ENCODE measurements at regions not wholly inside any gene's neighbourhood (a gene's known extent, or its start where the extent isn't known, plus 50 kb on each side); places are given as distances from the start of the nearest gene placed in this dataset.

GRCh38 chr4:17293901-17294300, 218.0 kb downstream of the QDPR start:
- DNase-seq: no peak

- DNase-seq: no peak
Observed at GRCh38 chr4:17288151-17288550, 223.7 kb downstream of the QDPR start.

DNA sequence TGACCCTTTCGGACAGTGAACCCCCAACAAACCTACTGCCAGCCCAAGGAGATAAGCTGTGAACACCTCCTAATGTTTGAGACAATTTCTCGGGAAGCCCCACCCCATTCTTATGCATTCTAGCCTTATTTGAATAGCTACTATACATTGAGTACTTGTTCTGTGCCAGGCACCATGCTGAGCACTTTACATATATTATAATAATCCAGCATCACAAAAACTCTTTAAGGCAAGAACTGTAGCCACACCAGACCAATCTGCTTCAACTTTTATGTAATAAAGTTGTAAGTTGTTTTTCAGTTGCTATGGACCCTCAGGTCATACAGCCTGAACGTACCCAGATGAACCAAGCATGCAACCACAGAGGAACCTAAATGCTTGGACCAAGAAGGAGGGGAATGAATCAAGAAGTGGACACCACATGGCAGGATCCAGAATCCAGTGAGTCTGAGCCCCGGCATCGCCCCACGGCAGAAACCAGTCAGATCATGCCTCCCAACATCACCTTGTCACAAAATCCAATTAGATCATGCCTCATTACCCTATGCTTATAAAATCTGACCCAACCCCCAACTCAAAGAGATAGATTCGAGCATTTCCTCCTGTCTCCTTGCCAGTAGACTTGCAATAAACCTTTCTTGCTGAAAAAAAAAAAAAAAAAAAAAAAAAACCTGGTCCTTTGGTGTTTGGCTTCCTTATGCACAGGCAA, 225.0 kb downstream of the QDPR start:
- DNase-seq: no peak

DNA sequence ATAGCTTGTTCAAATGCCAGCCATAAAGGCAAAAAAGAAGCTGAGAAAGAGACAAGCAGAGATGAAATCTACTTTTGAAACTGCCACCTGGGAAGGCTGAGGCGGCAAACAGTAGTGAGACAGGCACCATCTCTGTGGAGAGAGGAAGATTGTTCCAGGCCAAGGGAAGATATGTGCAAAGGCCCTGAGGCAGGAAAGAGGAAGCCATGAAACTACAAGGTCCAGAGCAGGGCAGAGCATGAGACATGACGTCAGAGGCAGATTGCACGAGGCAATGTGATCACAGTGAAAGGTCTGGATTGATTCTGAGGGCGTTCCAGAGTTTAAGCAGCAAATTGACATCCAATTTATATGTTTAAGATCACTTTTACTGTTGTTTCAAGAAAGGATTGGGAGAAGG, 226.1 kb downstream of the QDPR start:
- DNase-seq: no peak

DNA sequence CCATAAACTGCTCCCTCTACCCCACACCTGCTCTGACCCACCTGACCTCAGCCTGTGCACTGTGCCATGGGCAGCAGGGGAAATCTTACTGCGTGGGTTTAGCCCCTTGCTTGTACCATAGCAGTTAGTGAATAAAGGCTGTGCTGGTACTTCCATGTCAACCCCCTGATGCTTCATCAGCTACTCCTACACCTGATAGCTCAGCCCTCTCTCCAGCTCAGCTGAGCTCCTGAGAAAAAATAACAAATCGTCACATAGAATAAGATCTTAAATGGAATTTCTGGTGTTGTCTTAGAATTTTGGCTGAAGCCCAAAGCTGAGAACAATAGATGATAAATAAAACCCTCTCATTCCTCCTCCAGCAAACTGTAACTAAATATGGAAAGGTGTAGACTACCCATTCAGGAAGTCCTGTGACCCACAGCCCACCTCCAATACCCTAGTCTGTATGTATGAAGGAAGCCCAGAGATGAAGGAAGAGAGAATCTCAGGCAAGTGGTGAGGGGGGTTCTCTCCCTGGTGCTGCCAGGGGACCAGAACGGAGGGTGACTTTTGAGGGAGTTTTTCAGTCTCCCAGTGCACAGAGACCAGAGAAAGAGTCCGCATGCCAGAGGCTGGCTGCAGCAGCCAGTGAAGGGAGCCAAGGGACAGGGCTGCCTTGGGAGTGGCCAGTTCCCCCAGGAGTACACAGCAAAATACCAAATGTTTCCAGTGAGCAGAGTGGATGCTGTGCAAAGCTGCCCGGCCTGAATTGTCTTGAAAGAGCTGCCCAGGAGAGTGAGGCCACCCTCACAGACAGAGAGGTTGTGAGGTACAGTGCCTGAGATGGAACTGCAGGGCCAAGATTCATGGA, 227.3 kb downstream of the QDPR start:
- DNase-seq: no peak

DNA sequence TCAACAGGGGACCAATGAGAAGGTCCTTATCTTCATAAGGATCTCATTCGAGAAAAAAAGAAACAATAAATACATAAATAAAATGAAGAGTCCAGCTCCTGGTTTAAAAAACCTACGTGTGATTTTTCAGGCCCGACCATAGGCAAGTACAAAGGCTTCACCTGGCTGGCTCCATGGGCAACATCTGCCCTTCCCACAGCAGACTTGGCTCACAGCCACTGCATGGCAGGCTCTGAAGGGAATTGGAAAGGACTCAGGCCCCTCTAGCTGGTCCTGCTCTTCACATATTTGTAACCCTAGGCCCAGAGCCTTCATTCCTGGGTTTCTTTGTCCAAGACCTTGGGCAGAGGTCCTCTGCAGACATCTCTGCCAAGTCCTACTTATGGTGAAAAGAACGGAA, 228.1 kb downstream of the QDPR start:
- no peak for DNase-seq

DNA sequence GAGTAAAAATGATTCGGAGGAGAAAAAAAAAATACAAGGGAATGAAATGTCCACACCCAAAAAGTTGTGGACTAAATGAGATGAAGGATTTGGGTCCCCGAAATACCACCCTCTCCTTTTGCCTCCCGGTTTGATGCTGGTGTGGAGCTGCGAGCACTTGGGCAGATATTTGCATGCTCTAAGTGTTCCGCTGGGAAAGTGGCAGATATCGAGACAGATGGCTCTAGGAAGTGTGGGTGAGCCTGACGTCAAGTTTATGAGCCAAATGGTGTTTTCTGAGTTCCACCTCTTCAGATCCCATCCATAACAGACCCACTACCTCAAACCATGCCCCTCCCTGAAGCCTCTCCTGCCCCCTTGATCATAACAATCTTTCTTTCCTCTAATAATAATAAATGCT, 228.6 kb downstream of the QDPR start:
- no peak for DNase-seq

- no peak for DNase-seq
Observed at GRCh38 chr4:17280261-17281018, 231.4 kb downstream of the QDPR start.

- DNase-seq: no peak
Observed at GRCh38 chr4:17276776-17277175, 235.1 kb downstream of the QDPR start.

- DNase-seq: no peak
Observed at GRCh38 chr4:17275836-17276235, 236.1 kb downstream of the QDPR start.

GRCh38 chr4:17273047-17273446, 238.8 kb downstream of the QDPR start:
- DNase-seq: no peak

DNA sequence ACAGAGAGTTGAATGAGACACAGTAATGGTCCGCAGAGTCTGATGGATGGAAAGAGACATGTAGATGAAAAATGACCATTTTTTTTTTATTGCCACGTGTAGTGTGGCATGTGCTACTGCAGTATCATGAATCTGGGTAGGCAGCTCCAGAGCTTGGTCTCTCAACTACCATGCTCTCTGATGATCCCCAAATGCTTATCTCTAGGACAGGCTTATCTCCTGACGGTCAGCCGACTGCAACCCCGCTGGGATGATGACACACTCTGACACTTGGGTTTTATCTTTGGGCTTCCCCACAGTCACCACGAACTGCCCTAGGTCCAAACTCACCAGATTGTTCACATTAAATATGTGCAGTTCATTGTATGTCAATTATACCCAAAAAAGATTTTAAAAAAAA, 239.7 kb downstream of the QDPR start:
- no peak for DNase-seq

- DNase-seq: no peak
Observed at GRCh38 chr4:17265653-17266052, 246.2 kb downstream of the QDPR start.

DNA sequence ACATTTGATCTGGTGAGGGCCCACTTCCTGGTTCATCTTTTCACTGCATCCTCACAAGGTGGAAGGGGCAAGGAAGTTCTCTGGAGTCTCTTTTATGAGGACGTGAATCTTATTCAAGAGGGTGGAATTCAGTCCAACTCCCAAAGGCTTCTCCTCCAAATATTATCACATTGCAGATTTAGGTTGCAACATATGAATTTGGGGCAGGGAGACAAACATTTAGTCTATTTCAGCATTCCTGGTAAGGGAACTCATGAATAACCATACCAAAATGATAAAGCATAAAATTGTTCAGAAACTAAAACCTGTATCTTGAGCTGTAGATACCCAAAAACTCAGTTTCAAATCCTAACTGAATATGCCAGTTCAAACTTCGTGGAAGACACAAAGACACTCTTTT, 246.8 kb downstream of the QDPR start:
- no peak for DNase-seq

DNA sequence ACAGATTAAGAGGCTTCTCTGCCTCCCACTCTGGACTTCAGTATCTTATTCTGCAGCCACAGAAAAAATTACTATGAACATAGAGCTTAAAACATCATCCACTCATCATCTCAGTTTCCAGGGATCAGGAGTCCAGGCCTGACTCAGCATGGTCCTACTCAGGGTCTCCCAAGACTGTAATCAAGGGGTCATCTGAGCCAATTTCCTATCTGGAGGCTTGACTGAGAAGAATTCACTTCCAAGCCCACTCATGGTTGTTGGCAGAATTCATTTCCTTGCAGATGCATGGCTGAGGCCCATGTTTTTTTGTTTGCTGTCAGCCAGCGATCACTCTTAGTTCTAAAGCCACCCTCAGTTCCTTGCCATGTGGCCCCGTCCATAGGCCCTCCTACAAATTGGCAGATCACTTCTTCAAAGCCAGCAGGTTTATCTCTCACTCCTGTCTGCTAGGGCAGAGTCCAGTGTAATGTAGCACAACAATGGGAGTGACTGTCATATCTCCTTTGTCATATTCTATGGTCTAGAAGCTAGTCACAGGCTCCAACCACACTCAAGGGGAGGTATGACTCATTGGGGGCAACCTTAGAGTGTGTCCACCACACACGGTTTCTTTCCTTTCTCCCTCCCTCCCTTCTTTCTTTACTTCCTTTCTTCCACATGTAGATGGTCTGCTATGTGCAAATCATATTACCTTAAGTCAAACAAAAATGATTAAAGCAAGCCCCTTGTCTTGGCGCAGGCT, 251.6 kb downstream of the QDPR start:
- DNase-seq: no peak

DNA sequence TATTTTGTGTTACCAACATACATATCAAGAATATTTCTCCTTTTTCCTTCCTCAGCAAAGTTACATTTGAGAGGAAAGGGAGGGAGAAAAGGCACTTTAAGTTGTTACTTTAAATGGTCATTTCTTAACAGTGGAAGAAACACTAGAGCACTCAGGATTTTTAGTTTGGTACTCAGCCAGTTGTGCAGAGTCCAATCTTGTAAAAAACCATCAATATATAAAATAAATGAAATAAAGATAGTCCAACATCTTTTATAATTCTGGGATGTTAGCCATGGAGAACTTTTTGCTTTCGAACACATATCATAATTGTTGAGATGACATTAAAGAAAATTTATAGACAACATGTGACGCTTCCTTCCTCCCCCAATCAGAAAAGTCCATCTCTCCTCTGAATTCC, 253.8 kb downstream of the QDPR start:
- no peak for DNase-seq

- DNase-seq: no peak
Observed at GRCh38 chr4:17252131-17252530, 259.8 kb downstream of the QDPR start.

DNA sequence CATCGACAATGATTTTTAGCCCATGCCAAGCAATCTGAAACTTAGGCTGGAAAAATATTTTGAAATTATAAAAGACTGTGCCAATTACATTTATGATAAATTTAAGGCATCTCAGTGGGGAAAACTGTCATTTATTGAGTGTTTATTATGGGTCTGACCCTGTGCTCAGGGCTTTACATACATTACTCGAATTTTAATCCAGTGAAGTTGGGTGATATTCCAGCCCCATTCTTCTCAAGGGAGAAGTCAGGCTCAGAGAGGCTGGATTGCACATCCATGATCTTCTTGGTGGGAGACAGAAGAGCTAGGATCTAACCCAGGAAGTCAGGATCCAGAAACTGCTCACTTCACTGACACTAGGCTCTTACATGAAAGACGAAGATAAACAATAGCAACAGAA, 260.8 kb downstream of the QDPR start:
- DNase-seq: no peak

DNA sequence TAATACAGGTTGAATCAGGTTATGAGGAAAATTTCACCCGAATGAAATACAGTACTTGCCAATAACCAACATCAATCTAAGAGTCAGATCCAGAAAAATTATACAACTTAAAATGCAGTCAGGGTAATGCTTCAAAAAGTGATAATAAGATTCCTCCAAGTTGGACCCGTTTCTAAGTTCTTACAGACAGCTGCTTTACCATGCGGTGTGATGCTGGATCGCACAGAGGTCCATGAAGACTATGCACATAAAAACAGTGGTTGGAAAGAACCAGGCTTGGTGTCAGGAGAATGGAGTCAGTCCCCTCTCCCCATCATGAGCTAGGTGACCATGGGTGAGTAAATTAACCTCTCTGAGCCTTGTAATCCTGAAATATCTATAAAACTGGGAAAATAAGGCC, 261.3 kb downstream of the QDPR start:
- no peak for DNase-seq

DNA sequence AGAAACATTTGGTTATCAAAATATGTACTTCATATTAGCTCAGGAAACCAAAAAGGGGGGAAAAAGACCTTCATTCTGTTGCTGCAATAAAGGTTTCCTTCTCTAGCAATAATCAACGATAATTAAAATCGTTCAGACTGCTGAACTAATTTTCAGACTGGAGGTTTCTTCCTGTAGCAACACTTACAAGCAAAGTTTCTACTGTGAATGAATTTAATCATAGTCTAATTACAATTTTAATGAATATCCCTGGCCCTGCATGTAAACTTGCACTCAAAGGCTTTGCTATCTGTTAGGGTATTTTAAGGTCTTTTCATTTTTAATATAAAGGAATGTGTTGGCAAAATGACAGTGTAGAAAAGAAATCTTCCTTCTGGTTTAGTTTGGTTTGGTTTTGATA, 265.2 kb downstream of the QDPR start:
- no peak for DNase-seq

DNA sequence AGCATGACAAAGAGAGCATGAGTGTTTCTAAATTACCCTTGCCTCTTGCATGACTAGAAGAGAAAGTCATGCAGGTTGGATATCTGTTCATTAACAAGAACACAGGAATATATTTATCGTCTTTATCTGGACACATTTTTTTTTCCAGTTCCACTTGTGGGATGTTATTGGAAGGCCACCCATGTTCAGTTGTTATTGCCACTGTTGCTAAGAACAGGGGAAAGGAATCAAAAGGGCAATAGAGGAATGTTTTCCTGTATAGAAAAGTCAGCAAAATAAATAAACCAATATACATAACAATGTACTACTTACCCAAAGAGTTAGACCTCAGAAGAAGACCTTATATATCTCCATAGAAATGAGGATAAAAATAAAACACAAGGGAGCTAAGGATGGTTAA, 270.1 kb downstream of the QDPR start:
- DNase-seq: no peak

DNA sequence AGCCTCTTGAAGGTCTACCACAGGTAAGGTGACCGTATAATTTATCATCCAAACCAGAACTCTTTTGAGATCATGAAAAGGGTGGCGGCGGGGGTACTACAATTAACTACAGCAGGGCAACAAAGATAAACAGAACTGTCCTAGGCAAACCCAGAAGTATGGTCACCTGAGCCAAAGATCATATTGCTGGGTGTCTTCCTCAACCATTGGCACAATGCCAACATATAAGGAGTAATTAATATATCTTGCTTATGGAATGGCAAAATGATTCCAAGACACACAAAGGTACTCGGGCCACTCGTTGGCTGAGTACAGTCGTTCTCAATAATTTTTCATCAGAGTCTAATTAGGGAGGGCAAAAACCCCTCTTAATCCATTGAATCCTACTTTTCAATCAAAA, 273.3 kb downstream of the QDPR start:
- no peak for DNase-seq

DNA sequence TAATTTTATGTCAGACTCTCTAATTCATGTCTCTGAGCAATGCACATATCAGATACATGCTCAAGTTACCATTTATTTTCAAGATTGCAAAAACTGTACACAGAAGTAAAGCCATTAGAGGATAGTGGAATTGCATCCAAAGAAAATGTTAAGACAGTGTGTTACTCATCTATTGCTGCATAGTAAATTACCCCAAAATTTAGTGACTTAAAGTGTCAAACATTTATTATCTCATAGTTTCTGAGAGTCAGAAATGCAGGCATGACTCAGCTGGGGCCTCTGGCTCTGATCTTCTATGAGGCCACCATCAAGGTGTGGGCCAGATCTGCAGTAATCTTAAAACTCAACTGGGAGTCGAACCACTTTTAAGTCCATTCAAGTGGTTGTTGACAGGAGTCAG, 275.2 kb downstream of the QDPR start:
- no peak for DNase-seq

Measured in hindlimb muscle (tissue), 1 donor.